ENCODE measurements at regions not wholly inside any gene's neighbourhood (a gene's known extent, or its start where the extent isn't known, plus 50 kb on each side); places are given as distances from the start of the nearest gene placed in this dataset.

DNA sequence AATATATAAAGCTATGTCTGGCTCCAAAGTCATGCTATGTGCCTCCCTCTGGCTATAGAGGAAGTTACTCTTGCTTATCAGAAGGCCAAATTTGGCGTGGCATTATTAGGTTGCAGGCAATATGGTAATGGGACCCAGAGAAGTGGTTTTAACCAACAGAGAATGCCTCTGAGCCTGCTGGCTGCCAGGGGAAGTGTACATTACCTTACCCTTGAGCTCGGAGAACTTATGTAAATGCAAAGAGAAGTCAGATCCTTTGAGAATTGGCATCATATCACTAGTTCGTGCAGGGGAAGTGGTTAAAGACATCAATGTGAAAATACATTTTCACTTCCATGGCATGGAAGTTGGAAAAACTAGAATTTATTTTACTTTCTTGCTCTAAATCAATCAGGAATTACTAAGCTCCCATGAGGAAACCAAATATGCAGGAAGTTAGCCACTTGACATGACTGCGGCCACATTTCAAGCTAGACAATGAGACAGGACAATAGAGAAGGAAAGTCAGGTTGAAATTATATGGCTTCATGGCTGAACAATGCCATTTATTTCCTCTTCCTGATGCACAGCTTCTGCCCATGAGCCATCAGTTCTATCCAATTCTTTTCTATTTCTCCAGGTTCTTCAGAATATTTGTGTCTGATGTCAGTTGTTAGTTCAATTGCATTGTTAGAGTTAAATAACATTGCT, 134.0 kb upstream of the PHACTR1 start:
- no peak for DNase-seq (ENCODE audit: low read depth)
- H3K4me3 ChIP-seq (replicated peaks; ENCODE audit: low read depth, low read length), result no peak overlapping the region
- TF ChIP-seq, protein P1, sequence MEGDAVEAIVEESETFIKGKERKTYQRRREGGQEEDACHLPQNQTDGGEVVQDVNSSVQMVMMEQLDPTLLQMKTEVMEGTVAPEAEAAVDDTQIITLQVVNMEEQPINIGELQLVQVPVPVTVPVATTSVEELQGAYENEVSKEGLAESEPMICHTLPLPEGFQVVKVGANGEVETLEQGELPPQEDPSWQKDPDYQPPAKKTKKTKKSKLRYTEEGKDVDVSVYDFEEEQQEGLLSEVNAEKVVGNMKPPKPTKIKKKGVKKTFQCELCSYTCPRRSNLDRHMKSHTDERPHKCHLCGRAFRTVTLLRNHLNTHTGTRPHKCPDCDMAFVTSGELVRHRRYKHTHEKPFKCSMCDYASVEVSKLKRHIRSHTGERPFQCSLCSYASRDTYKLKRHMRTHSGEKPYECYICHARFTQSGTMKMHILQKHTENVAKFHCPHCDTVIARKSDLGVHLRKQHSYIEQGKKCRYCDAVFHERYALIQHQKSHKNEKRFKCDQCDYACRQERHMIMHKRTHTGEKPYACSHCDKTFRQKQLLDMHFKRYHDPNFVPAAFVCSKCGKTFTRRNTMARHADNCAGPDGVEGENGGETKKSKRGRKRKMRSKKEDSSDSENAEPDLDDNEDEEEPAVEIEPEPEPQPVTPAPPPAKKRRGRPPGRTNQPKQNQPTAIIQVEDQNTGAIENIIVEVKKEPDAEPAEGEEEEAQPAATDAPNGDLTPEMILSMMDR (IDR thresholded peaks at IDR 0.05; ENCODE audit: low read length, missing control alignments), result no peak

DNA sequence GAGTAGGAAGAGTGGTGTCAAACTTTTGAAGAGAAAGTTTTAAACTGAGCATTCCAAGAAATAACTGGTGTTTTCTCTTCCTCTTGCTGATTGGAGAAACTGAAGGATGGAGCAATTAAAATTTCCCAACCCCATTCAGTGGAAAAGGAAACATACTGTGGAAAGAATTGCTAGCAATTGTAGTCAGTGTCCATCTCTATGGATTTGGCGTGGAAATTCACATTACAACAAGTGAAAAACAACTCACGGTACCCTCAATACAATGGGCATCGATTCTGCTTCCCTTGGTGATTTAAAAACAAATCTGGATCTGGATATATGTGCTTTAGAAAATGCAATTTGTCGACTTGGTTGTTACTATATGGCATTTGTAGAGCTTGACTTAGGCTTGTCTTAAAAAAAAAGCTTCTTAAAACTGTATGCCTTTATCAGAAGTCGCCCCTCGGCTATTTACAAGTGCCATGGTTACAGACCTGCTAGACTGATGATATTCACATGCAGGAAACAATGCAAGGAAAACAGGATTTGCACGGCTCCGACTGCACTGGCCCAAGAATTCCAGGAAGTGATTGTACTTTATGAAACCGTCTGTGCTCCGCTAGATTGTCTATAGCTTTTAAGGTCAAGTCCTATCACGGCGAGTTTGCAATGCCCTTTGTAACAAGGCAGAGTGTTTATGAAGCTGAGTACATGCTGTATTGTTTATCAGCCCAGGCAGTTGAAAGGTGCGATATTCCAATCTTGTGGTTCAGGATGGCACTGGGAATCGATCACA, 131.7 kb upstream of the PHACTR1 start:
- peak; percentile 72 for DNase-seq (ENCODE audit: low read depth)
- no peak overlapping the region for H3K4me3 ChIP-seq (replicated peaks; ENCODE audit: low read depth, low read length)
- TF ChIP-seq, protein P1 (IDR thresholded peaks at IDR 0.05; ENCODE audit: low read length, missing control alignments), result no peak

DNA sequence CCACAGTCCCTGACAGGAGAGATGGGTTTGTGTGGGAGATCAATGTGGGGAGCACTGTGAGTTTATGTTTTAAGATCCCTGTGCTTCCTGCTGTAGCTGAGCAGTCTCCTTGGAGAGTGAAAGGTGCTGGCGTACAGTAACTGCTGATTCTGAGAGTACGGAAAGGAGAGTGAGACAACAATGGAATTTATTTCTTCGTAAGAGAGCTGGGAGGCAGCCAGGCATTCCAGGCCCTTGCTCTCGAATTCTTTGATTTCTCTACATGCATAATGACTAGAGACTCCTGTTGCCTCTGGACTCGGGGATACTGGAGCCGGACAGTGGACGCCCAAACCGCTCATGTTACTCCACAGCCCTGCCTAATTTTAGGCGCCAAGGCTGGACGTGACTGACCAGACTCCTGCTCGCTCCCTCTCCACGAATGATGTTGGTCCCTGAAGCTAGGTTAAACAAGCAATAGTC, 131.0 kb upstream of the PHACTR1 start:
- TF ChIP-seq, protein P1 (IDR thresholded peaks at IDR 0.05; ENCODE audit: low read length, missing control alignments), result no peak
- DNase-seq (ENCODE audit: low read depth), result peak; percentile 86
- H3K4me3 ChIP-seq (replicated peaks; ENCODE audit: low read depth, low read length), result no peak overlapping the region

DNA sequence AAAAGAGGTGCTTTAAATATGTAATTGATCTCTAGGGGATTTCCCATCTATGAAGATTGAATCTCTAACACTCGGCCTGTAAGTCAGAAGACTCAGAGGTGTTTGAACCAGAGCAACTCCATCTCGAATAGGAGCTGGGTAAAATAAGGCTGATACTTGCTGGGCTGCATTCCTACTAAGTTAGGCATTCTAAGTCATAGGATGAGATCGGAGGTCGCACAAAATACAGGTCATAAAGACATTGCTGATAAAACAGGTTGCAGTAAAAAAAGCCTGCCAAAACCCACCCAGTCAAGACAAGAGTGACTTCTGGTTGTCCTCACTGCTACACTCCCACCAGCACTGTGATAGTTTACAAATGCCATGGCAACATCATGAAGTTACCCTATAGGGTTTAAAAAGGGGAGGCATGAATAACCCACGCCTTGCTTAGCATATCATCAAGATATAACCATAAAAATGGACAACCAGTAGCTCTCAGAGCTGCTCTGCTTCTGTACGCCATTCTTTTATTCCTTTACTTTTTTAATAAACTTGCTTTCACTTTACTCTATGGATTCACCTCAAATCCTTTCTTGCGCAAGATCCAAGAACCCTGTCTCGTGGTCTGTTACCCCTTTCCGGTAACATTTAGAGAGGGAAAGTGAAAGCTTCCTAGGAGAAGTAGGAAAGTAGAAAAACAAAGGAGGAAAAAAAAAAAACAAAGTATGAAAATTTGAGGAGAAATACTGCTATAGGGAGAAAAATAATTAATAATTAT, 129.7 kb upstream of the PHACTR1 start:
- DNase-seq (ENCODE audit: low read depth), result no peak
- H3K4me3 ChIP-seq (replicated peaks; ENCODE audit: low read depth, low read length), result no peak overlapping the region
- TF ChIP-seq, protein P1 (IDR thresholded peaks at IDR 0.05; ENCODE audit: low read length, missing control alignments), result no peak

DNA sequence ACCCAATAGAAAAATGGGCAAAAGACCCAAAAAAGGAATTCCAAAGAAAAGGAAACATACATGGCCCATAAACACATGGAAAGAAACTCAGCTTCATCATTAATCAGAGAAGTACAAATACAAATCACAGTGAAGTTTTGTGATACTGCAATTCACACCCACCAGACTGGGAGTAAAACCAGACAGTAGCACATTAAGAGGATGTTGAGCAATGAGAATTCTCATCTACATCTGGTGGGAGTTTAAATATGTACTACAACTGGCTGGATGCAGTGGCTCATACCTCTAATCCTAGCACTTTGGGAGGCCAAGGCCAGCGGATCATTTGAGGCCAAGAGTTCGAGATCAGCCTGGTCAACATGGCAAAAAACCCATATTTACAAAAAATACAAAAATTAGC, 125.7 kb upstream of the PHACTR1 start:
- peak; percentile 34 for DNase-seq (ENCODE audit: low read depth)
- H3K4me3 ChIP-seq (replicated peaks; ENCODE audit: low read depth, low read length), result no peak overlapping the region
- TF ChIP-seq, protein P1 (IDR thresholded peaks at IDR 0.05; ENCODE audit: low read length, missing control alignments), result no peak

DNA sequence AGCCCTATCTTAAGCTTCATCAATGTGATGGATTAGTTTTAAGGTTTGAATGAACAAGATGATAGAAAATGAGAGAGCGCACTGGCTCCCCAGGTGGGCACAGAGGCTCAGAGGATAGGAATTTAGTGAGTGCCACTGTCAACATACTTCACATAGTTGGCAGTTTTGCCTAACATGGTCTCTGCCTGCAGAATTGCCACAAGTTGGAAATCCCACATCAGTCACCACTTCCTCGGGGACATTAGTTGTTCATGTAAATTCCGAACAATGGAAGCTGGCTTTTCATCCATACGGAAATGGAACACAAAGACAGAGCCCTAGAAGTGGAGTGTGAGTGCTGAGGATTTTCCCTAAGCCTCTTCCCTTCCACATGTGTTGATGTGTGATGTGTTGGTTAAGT, 123.9 kb upstream of the PHACTR1 start:
- TF ChIP-seq, protein P1 (IDR thresholded peaks at IDR 0.05; ENCODE audit: low read length, missing control alignments), result no peak
- DNase-seq (ENCODE audit: low read depth), result no peak
- no peak overlapping the region for H3K4me3 ChIP-seq (replicated peaks; ENCODE audit: low read depth, low read length)

Measured in fibroblast of pulmonary artery (primary cell).